Caco-2 (cell line): ENCODE measurements at regions not wholly inside any gene's neighbourhood (a gene's known extent, or its start where the extent isn't known, plus 50 kb on each side); places are given as distances from the start of the nearest gene placed in this dataset.

Source experiments
- BruUV-seq: library from RNA; stranded (reverse); fragments of 400-500 nt; replicated peaks from 2 replicates; lab custom pipeline; 2021; lab: Mats Ljungman, UMichigan
- CTCF ChIA-PET: fragments of 300-600 bp; sonication (Branson Sonifier 250); formaldehyde crosslinking; loops from one replicate; lab custom pipeline; 2022; ENCODE audit warnings: antibody characterized with exemption; lab: Charles Lee
- POLR2A ChIA-PET: fragments of 300-600 bp; sonication (Branson Sonifier 250); formaldehyde crosslinking; loops from one replicate; lab custom pipeline; 2022; ENCODE audit warnings: antibody characterized with exemption; lab: Charles Lee
- DNase-seq, 2 experiments: peaks; one replicate each; pipeline versions ENCODE4 v3.0.0 to v3.0.0-alpha.2; 2020 to 2022
- H3K27me3 ChIP-seq: replicated peaks from 2 replicates; pipeline ENCODE4 v1.6.0; 2011; ENCODE audit warnings: low read length; ENCODE audit not compliant: control insufficient read depth, insufficient read depth
- H3K36me3 ChIP-seq: 2 replicates; pipeline ENCODE4 v1.5.1; 2011; ENCODE audit warnings: low read length; ENCODE audit not compliant: control insufficient read depth, insufficient read depth
- H3K4me1 ChIP-seq: fragments of 250-450 bp; sonication (Bioruptor Pico); 2 replicates; pipeline ENCODE4 v1.5.1; 2020; ENCODE audit warnings: mild to moderate bottlenecking
- H3K4me3 ChIP-seq: 2 replicates; pipeline ENCODE4 v1.5.1; 2011; ENCODE audit warnings: low read depth, mild to moderate bottlenecking, control low read depth, low read length
- H3K9me3 ChIP-seq: fragments of 250-450 bp; sonication (Bioruptor Pico); 2 replicates; pipeline ENCODE4 v1.5.1; 2020; ENCODE audit warnings: mild to moderate bottlenecking, moderate library complexity
- H3K27ac Mint-ChIP-seq: one replicate; pipeline ENCODE4 v1.8.0; 2022; ENCODE audit warnings: mixed read lengths; ENCODE audit not compliant: unreplicated experiment
- H3K27me3 Mint-ChIP-seq: one replicate; pipeline ENCODE4 v1.8.0; 2022; ENCODE audit warnings: mixed read lengths; ENCODE audit not compliant: insufficient read depth, unreplicated experiment
- H3K36me3 Mint-ChIP-seq: one replicate; pipeline ENCODE4 v1.8.0; 2022; ENCODE audit warnings: mild to moderate bottlenecking, mixed read lengths; ENCODE audit not compliant: insufficient read depth, unreplicated experiment
- H3K4me1 Mint-ChIP-seq: one replicate; pipeline ENCODE4 v1.8.0; 2022; ENCODE audit warnings: low read depth, mixed read lengths; ENCODE audit not compliant: unreplicated experiment
- H3K4me3 Mint-ChIP-seq: one replicate; pipeline ENCODE4 v1.8.0; 2022; ENCODE audit warnings: mild to moderate bottlenecking, moderate library complexity, mixed read lengths; ENCODE audit not compliant: unreplicated experiment
- H3K9me3 Mint-ChIP-seq: one replicate; pipeline ENCODE4 v1.8.0; 2022; ENCODE audit warnings: mixed read lengths; ENCODE audit not compliant: unreplicated experiment
- intact Hi-C: fragments of 100-400 bp; cut with micrococcal nuclease; formaldehyde crosslinking; loops from one replicate; pipeline ENCODE4 v1.10.0; 2022; ENCODE audit not compliant: unreplicated experiment
- TF ChIP-seq, protein P1 (sequence below), 2 experiments: fragments of 200-600 bp in 1 of 2; IDR thresholded peaks; 1 replicate in 1 of 2; 2 replicates in 1 of 2; pipeline versions ENCODE4 v1.5.1 to v1.8.0; 2011 to 2022; ENCODE audit warnings: antibody characterized with exemption in 1 of 2, control low read depth in 1 of 2, inconsistent platforms in 1 of 2, low read depth in 1 of 2, low read length in 1 of 2, mild to moderate bottlenecking in 1 of 2, moderate library complexity in 1 of 2; ENCODE audit not compliant: insufficient read depth in 1 of 2, severe bottlenecking in 1 of 2, unreplicated experiment in 1 of 2

GRCh38 chr2:239773228-239774141 lies 251.7 kb downstream of the NDUFA10 start:
- Histone ChIP-seq H3K36me3 (no peaks in the 10 kb centered on the region), H3K4me1 (no peaks in the 10 kb centered on the region), H3K4me3 (no peak overlapping the region), H3K9me3 (0 out of 2 replicates have a peak, but pooled peaks cover 3% of the 10 kb centered on the region), H3K27me3 (no peaks in the 10 kb centered on the region)
- CTCF ChIA-PET, result no interaction called here
- Mint-ChIP-seq H3K4me1 (no peaks in the 10 kb centered on the region), H3K27me3 (peaks cover 12% of the 10 kb centered on the region), H3K4me3 (no peak overlapping the region), H3K36me3 (no peaks in the 10 kb centered on the region), H3K9me3 (no peaks in the 10 kb centered on the region), H3K27ac (no peak overlapping the region)
- DNase-seq, result no peak
- TF ChIP-seq, protein P1, sequence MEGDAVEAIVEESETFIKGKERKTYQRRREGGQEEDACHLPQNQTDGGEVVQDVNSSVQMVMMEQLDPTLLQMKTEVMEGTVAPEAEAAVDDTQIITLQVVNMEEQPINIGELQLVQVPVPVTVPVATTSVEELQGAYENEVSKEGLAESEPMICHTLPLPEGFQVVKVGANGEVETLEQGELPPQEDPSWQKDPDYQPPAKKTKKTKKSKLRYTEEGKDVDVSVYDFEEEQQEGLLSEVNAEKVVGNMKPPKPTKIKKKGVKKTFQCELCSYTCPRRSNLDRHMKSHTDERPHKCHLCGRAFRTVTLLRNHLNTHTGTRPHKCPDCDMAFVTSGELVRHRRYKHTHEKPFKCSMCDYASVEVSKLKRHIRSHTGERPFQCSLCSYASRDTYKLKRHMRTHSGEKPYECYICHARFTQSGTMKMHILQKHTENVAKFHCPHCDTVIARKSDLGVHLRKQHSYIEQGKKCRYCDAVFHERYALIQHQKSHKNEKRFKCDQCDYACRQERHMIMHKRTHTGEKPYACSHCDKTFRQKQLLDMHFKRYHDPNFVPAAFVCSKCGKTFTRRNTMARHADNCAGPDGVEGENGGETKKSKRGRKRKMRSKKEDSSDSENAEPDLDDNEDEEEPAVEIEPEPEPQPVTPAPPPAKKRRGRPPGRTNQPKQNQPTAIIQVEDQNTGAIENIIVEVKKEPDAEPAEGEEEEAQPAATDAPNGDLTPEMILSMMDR (IDR thresholded peaks at IDR 0.05; ENCODE audit: insufficient read depth in 1 of 2, low read depth in 1 of 2, low read length in 1 of 2, severe bottlenecking in 1 of 2, unreplicated experiment in 1 of 2), result no peak
- no TSS peak for BruUV-seq
- intact Hi-C loops, result no loop called here
- POLR2A ChIA-PET, result no interaction called here

- no TSS peak for BruUV-seq
- POLR2A ChIA-PET, result no interaction called here
- Mint-ChIP-seq H3K27ac (no peak overlapping the region), H3K4me1 (no peaks in the 10 kb centered on the region), H3K4me3 (no peak overlapping the region), H3K9me3 (no peaks in the 10 kb centered on the region), H3K27me3 (peaks cover 12% of the 10 kb centered on the region), H3K36me3 (no peaks in the 10 kb centered on the region)
- Histone ChIP-seq H3K4me1 (no peaks in the 10 kb centered on the region), H3K36me3 (no peaks in the 10 kb centered on the region), H3K9me3 (0 out of 2 replicates have a peak, but pooled peaks cover 3% of the 10 kb centered on the region), H3K4me3 (no peak overlapping the region), H3K27me3 (no peaks in the 10 kb centered on the region)
- TF ChIP-seq, protein P1 (IDR thresholded peaks at IDR 0.05; ENCODE audit: insufficient read depth in 1 of 2, low read depth in 1 of 2, low read length in 1 of 2, severe bottlenecking in 1 of 2, unreplicated experiment in 1 of 2), result no peak
- peak in 1 of 2 experiments; percentile 3 for DNase-seq
- intact Hi-C loops, result no loop called here
- CTCF ChIA-PET, result no interaction called here
These were observed 252.4 kb downstream of the NDUFA10 start for GRCh38 chr2:239772721-239773120.

- no peaks in the 10 kb centered on the region for H3K4me1 ChIP-seq
- Mint-ChIP-seq H3K27me3 (peaks cover 7% of the 10 kb centered on the region), H3K4me1 (no peaks in the 10 kb centered on the region), H3K27ac (no peak overlapping the region), H3K36me3 (no peaks in the 10 kb centered on the region), H3K4me3 (no peak overlapping the region), H3K9me3 (no peaks in the 10 kb centered on the region)
- CTCF ChIA-PET, result no interaction called here
- no peaks in the 10 kb centered on the region for H3K36me3 ChIP-seq
- H3K27me3 ChIP-seq, result no peaks in the 10 kb centered on the region
- 0 out of 2 replicates have a peak, but pooled peaks cover 3% of the 10 kb centered on the region for H3K9me3 ChIP-seq
- intact Hi-C loops, result no loop called here
- POLR2A ChIA-PET, result no interaction called here
- DNase-seq, result peak in 1 of 2 experiments; percentile 7
- BruUV-seq, result no TSS peak
- H3K4me3 ChIP-seq, result no peak overlapping the region
- TF ChIP-seq, protein P1 (IDR thresholded peaks at IDR 0.05; ENCODE audit: insufficient read depth in 1 of 2, low read depth in 1 of 2, low read length in 1 of 2, severe bottlenecking in 1 of 2, unreplicated experiment in 1 of 2), result no peak
These were observed 254.9 kb downstream of the NDUFA10 start for GRCh38 chr2:239770246-239770639.
